Esophagus squamous epithelium (tissue), 5 donors: ENCODE measurements at regions not wholly inside any gene's neighbourhood (a gene's known extent, or its start where the extent isn't known, plus 50 kb on each side); places are given as distances from the start of the nearest gene placed in this dataset.

ENCODE experiments used
- DNase-seq: peaks from one replicate; lab custom pipeline; 2025; lab: John Stamatoyannopoulos, UW
- H3K27ac ChIP-seq, 4 donors: fragments of 200-600 bp; sonication (generic); one replicate each; pipeline ENCODE4 v1.5.1; 2016 to 2019; ENCODE audit warnings: mild to moderate bottlenecking in 1 of 4
- H3K27me3 ChIP-seq, 4 donors: fragments of 200-600 bp; sonication (generic); 1 replicate in 3 of 4; 2 replicates in 1 of 4; pipeline versions ENCODE4 v1.5.1 to v1.6.0; 2017 to 2021; ENCODE audit warnings: antibody characterized with exemption in 1 of 4
- H3K36me3 ChIP-seq, 3 donors: fragments of 200-600 bp; sonication (generic); one replicate each; pipeline ENCODE4 v1.5.1; 2016 to 2019
- H3K4me1 ChIP-seq, 3 donors: fragments of 200-600 bp; sonication (generic); one replicate each; pipeline ENCODE4 v1.5.1; 2017 to 2019
- H3K4me3 ChIP-seq, 4 donors: fragments of 200-600 bp; sonication (generic); 1 replicate in 3 of 4; 2 replicates in 1 of 4; pipeline ENCODE4 v1.5.1; 2016 to 2019; ENCODE audit warnings: mild to moderate bottlenecking in 2 of 4, moderate library complexity in 1 of 4
- H3K9me3 ChIP-seq, 3 donors: fragments of 200-600 bp; sonication (generic); one replicate each; pipeline ENCODE4 v1.5.1; 2016 to 2019
- CTCF ChIP-seq, 6 experiments: fragments of 450-650 bp in 4 of 6; fragments of 200-600 bp in 2 of 6; sonication (generic) in 2 of 6; IDR thresholded peaks; one replicate each; pipeline ENCODE4 v1.5.1; 2016 to 2019; ENCODE audit warnings: antibody characterized with exemption in 6 of 6, mild to moderate bottlenecking in 4 of 6, moderate library complexity in 4 of 6
- POLR2A ChIP-seq, 4 donors: fragments of 450-650 bp; IDR thresholded peaks; one replicate each; pipeline ENCODE4 v1.6.1; 2017; ENCODE audit warnings: antibody characterized with exemption in 4 of 4, mild to moderate bottlenecking in 4 of 4, moderate library complexity in 3 of 4
- WGBS, 2 donors: methylation state at CpG; one replicate each; pipeline ENCODE4 v1.1.5; 2018; 5-methylcytosine and 5-hydroxymethylcytosine counted together
- intact Hi-C: fragments of 100-400 bp; cut with DNase I; formaldehyde crosslinking; loops from one replicate; pipeline ENCODE4 v1.15.0; 2022
- donor health status: DM: yes; HTN: yes; CAD: no.

DNA sequence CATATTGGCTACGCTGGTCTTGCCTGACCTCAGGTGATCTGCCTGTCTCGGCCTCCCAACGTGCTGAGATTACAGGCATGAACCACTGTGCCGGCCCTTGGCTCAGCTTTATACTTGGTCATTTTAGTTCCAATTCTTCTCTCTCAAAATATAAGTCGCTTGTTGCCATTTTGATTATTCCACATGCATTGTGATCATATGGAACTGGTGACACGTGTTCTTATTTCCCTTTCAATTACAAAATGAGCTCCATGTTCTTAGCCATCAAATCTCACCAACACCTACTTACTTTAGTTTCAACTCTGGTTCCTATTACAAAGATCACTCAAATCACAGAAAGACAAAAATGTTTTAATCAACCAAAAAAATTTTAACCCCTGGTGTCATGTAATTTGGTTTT is 1711.7 kb downstream of the TP53TG3F start:
- H3K9me3 ChIP-seq: no peaks in the 10 kb centered on the region
- intact Hi-C loops: no loop called here
- WGBS, 2 donors: 78 to 80% methylated on average over 6 of the region's 6 CpGs
- H3K4me3 ChIP-seq: no peak overlapping the region
- DNase-seq: no peak
- H3K36me3 ChIP-seq: no peaks in the 10 kb centered on the region
- no peak overlapping the region for H3K27ac ChIP-seq
- TF ChIP-seq POLR2A (IDR thresholded peaks at IDR 0.05) (no peak), CTCF (IDR thresholded peaks at IDR 0.05) (no peak)
- H3K4me1 ChIP-seq: no peaks in the 10 kb centered on the region
- no peaks in the 10 kb centered on the region for H3K27me3 ChIP-seq

DNA sequence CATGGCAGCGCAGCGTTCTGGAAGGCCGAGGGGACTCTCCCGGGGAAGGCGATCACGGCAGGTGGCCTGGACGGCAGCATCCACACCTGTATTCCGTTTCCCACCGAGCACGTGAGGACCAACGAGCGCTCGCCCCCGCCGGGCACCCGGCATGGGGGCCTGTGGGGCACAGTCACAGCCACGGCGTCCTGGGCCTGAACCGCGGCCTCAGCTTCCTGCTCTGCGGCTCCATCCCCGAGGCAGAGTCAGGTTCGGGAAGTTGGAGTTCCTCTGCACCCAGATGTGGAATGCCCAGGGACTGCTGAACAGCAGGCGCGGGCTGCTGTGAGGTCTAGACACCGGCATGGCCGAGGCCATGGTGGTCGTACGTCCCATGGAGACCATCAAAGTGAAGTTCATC is 1713.9 kb downstream of the TP53TG3F start:
- TF ChIP-seq CTCF (IDR thresholded peaks at IDR 0.05): no peak
- TF ChIP-seq POLR2A (IDR thresholded peaks at IDR 0.05): no peak
- intact Hi-C loops: no loop called here
- no peak for DNase-seq
- Histone ChIP-seq H3K9me3 (no peaks in the 10 kb centered on the region), H3K4me3 (no peak overlapping the region), H3K4me1 (no peaks in the 10 kb centered on the region), H3K36me3 (no peaks in the 10 kb centered on the region), H3K27ac (no peak overlapping the region), H3K27me3 (no peaks in the 10 kb centered on the region)
- 87% methylated on average over 3 of the region's 29 CpGs; no CpG with 5 or more reads in 1 of the 2 donors for WGBS, 2 donors

- TF ChIP-seq CTCF (IDR thresholded peaks at IDR 0.05): no peak
- no peak for TF ChIP-seq POLR2A (IDR thresholded peaks at IDR 0.05)
- no peak for DNase-seq
- H3K4me1 ChIP-seq: no peaks in the 10 kb centered on the region
- no peaks in the 10 kb centered on the region for H3K9me3 ChIP-seq
- no peaks in the 10 kb centered on the region for H3K36me3 ChIP-seq
- H3K27ac ChIP-seq: no peak overlapping the region
- WGBS, 2 donors: 71 to 80% methylated on average over 3 to 4 of the region's 4 CpGs
- H3K4me3 ChIP-seq: no peak overlapping the region
- H3K27me3 ChIP-seq: no peaks in the 10 kb centered on the region
- intact Hi-C loops: no loop called here
These were observed 1714.6 kb downstream of the TP53TG3F start for GRCh38 chr16:35174016-35174415.

- no peak overlapping the region for H3K27ac ChIP-seq
- H3K4me1 ChIP-seq: no peaks in the 10 kb centered on the region
- no peaks in the 10 kb centered on the region for H3K36me3 ChIP-seq
- no peak for TF ChIP-seq POLR2A (IDR thresholded peaks at IDR 0.05)
- TF ChIP-seq CTCF (IDR thresholded peaks at IDR 0.05): no peak
- H3K27me3 ChIP-seq: no peaks in the 10 kb centered on the region
- H3K4me3 ChIP-seq: no peak overlapping the region
- WGBS, 2 donors: no CpG with 5 or more reads among the region's 5 CpGs
- intact Hi-C loops: no loop called here
- no peaks in the 10 kb centered on the region for H3K9me3 ChIP-seq
- no peak for DNase-seq
These were observed 1717.0 kb downstream of the TP53TG3F start for GRCh38 chr16:35176449-35176848.

DNA sequence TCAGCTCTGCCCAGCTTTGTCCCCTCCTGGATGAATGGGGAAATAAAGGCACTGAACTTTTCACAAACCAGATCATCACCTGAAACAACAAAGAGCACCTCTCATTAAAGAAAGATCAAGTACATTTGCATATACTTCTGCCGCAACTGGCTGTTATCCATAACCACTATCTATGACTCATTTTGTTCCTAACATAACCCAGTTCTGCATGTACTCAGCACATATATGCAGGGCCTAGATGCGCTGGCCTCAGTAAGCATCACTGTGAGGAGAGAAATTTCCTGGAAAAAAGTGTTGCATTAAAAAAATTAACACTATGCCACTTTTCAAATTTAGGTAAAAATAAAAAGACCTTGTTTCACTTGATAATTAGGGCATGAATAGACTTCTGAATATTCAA is 1718.4 kb downstream of the TP53TG3F start:
- Histone ChIP-seq H3K36me3 (no peaks in the 10 kb centered on the region), H3K9me3 (no peaks in the 10 kb centered on the region), H3K4me1 (no peaks in the 10 kb centered on the region), H3K27me3 (no peaks in the 10 kb centered on the region), H3K4me3 (no peak overlapping the region), H3K27ac (no peak overlapping the region)
- intact Hi-C loops: no loop called here
- WGBS, 2 donors: 61 to 66% methylated on average over 2 of the region's 2 CpGs
- no peak for DNase-seq
- TF ChIP-seq POLR2A (IDR thresholded peaks at IDR 0.05): no peak
- no peak for TF ChIP-seq CTCF (IDR thresholded peaks at IDR 0.05)
